ENCODE measurements at regions not wholly inside any gene's neighbourhood (a gene's known extent, or its start where the extent isn't known, plus 50 kb on each side); places are given as distances from the start of the nearest gene placed in this dataset.
"Not testable (repeated sequence)": the region's sequence is repeated elsewhere in the genome, so short reads cannot be mapped to it uniquely, and the experiment has no call there.

DNA sequence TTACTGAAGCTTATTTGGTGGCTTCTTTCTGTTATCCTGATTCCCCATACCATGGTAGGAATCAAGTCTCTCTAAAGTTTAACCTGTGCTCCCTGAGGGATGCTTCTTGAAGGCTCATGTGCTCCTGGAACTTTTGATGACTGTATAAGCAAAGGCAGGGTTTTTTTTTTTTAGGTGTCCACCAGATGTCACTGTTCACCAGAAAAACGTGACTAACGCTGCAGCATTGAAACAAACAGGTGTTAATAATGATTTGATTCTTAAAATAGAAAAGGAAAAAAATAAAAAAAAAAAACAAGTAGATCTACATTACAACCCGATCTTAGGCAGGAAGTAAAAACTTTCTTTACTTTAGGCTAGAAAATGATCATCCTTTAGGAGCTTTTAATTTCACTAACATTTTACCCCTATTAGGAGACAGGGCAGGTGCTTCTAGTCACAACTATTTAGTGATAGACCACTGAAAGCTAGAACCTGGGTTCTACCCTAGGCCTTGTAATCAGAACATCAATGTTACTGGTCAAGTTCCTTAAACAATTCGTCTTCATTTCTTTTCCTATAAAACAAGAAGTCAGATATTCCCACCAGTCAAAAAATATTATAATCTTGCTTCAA is 223.0 kb downstream of the PLA2G4A start:
- peak; percentile 27; the same call in 1 of the 2 replicates for TF ChIP-seq CTCF (IDR thresholded peaks at IDR 0.05; ENCODE audit: borderline replicate concordance, insufficient read depth, low read depth, low read length)
- H3K4me3 ChIP-seq (ENCODE audit: low read depth, low read length) = no peak overlapping the region

DNA sequence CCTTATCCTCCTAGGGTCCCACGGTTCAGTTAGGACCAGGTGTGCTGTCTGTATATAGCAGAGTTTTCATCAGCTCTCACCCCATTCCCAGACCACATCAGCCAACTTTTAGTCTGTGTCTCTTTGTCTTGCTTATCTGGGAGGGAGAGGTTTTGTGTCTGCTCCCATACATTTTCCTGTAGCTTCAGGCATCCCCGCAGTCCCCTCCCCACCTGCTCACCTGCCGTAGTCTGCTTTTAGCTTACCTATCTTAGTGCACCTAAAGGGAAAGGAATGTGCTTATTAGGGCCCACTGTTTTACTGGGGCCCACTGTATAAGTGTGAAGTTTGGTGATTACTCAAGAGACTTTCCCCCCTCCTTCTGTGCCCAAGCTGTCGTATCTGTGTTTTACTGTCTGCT is 225.1 kb downstream of the PLA2G4A start:
- H3K4me3 ChIP-seq (ENCODE audit: low read depth, low read length) = no peak overlapping the region
- no peak for TF ChIP-seq CTCF (IDR thresholded peaks at IDR 0.05; ENCODE audit: borderline replicate concordance, insufficient read depth, low read depth, low read length)

- H3K4me3 ChIP-seq (ENCODE audit: low read depth, low read length) = no peak overlapping the region
- no peak for TF ChIP-seq CTCF (IDR thresholded peaks at IDR 0.05; ENCODE audit: borderline replicate concordance, insufficient read depth, low read depth, low read length)
These were observed 226.4 kb downstream of the PLA2G4A start for GRCh38 chr1:187054862-187055757.

DNA sequence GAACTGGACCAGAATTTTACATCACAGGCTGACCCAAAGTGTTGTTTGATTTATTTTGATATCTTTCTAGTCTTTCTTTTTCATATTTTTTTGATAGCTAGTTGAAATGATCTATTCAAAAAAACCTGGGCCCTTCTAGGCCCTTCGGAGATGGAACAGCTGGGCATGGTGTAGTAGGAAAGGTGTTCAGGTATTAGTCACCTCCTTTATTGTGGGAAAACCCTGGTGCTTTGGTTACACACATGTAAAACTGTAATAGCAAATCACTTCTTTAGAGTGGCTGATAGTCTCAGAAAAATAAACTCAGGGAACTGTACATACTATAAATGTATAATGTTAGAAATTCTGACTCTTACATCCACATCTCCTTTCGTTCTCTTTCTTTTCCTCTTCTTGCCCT is 234.5 kb downstream of the PLA2G4A start:
- H3K4me3 ChIP-seq (ENCODE audit: low read depth, low read length) = no peak overlapping the region
- TF ChIP-seq CTCF (IDR thresholded peaks at IDR 0.05; ENCODE audit: borderline replicate concordance, insufficient read depth, low read depth, low read length) = no peak

DNA sequence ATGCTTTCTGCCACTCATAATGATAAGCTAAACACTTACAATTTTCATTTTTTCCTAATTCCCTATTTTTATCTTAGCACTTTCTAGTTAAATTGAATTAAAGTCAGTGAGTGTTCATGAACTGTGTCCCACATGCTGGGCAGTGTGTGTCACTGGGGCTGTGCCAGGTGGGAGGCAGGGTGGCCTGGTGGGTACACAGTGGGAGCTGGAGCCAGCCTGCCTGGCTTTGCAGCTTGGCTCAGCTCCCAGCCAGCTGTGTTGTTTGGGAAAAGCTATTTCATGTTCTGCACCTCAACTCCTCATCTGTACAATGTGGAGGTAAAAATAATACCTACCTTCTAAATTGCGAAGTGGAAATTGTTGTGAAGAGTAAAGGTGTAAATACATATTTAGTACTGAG is 238.4 kb downstream of the PLA2G4A start:
- H3K4me3 ChIP-seq (ENCODE audit: low read depth, low read length) = no peak overlapping the region
- no peak for TF ChIP-seq CTCF (IDR thresholded peaks at IDR 0.05; ENCODE audit: borderline replicate concordance, insufficient read depth, low read depth, low read length)

DNA sequence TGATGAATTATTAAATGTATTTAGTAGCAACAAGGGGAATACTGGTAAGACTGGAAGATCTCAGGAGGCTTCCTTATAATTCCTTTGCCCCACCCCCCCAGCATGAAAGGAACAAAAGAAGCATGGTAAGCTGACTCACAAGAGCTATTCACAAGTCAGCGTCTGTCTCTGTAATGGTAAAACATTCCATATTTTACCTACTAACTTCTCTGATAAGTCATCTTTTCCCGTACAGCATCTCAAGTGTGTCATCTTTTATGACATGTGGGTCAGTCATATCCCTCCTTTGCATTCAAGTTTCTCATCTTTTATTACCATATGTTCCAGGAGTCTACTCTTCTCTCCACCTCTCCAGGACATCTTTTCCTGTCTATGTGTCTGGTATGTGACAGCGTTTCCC is 241.3 kb downstream of the PLA2G4A start:
- TF ChIP-seq CTCF (IDR thresholded peaks at IDR 0.05; ENCODE audit: borderline replicate concordance, insufficient read depth, low read depth, low read length) = no peak
- H3K4me3 ChIP-seq (ENCODE audit: low read depth, low read length) = no peak overlapping the region

GRCh38 chr1:187072262-187073034 is 243.7 kb downstream of the PLA2G4A start:
- H3K4me3 ChIP-seq (ENCODE audit: low read depth, low read length) = peak overlapping the region; percentile 50

DNA sequence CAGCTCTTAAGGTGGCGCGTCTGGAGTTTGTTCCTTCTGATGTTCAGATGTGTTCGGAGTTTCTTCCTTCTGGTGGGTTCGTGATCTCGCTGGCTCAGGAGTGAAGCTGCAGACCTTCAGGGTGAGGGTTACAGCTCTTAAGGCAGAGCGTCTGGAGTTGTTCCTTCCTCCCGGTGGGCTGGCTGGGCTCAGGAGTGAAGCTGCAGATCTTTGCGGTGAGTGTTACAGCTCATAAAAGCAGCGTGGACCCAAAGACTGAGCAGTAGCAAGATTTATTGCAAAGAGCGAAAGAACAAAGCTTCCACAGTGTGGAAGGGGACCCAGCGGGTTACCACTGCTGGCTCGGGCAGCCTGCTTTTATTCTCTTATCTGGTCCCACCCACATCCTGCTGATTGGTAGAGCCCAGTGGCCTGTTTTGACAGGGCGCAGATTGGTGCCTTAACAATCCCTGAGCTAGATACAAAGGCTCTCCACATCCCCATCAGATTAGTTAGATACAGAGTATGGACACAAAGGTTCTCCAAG is 244.3 kb downstream of the PLA2G4A start:
- peak overlapping the region; percentile 50 for H3K4me3 ChIP-seq (ENCODE audit: low read depth, low read length)

DNA sequence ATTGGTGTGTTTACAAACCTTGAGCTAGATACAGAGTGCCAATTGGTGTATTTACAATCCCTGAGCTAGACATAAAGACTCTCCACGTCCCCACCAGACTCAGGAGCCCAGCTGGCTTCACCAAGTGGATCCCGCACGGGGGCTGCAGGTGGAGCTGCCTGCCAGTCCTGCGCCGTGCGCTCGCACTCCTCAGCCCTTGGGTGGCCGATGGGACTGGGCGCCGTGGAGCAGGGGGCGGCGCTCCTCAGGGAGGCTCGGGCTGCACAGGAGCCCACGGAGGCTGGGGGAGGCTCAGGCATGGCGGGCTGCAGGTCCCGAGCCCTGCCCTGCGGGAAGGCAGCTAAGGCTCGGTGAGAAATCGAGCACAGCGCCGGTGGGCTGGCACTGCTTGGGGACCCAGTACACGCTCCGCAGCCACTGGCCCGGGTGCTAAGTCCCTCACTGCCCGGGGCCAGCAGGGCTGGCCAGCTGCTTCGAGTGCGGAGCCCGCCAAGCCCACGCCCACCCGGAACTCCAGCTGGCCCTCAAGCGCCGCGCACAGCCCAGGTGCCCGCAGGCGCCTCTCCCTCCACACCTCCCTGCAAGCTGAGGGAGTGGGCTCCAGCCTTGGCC is 245.0 kb downstream of the PLA2G4A start:
- not testable (repeated sequence) for H3K4me3 ChIP-seq (ENCODE audit: low read depth, low read length)

All from GM12875 (cell line).